PC-3 (cell line): ENCODE measurements at regions not wholly inside any gene's neighbourhood (a gene's known extent, or its start where the extent isn't known, plus 50 kb on each side); places are given as distances from the start of the nearest gene placed in this dataset.

Experiments
- CTCF ChIP-seq: fragments of 300-600 bp; sonication (generic); conservative IDR thresholded peaks from 2 replicates; pipeline ENCODE4 v1.5.1; 2017; ENCODE audit warnings: antibody characterized with exemption, low read depth, mild to moderate bottlenecking, low read length
- EZH2 ChIP-seq: fragments of 300-600 bp; sonication (generic); IDR thresholded peaks from one replicate; pipeline ENCODE4 v1.6.1; 2017; ENCODE audit warnings: antibody characterized with exemption, mild to moderate bottlenecking, low read length; ENCODE audit not compliant: unreplicated experiment
- EZH2phosphoT487 ChIP-seq: fragments of 300-600 bp; sonication (generic); IDR thresholded peaks from 2 replicates; pipeline ENCODE4 v1.6.1; 2018; ENCODE audit warnings: mild to moderate bottlenecking, antibody characterized with exemption, low read length, borderline replicate concordance

- TF ChIP-seq CTCF (no peak), EZH2phosphoT487 (no peak), EZH2 (no peak)
These were observed 101.6 kb downstream of the RPL22L1 start for GRCh38 chr3:170768334-170768801.
